CD14-positive monocyte (primary cell): ENCODE measurements at regions not wholly inside any gene's neighbourhood (a gene's known extent, or its start where the extent isn't known, plus 50 kb on each side); places are given as distances from the start of the nearest gene placed in this dataset.

Source experiments
- DNase-seq, 3 donors: peaks; one replicate each; pipeline ENCODE4 v3.0.0-alpha.2; 2011 to 2022
- H2AFZ ChIP-seq: 2 replicates; pipeline ENCODE4 v1.6.0; 2012; ENCODE audit warnings: mild to moderate bottlenecking, low read depth, low read length, inconsistent platforms; ENCODE audit not compliant: insufficient read depth, poor library complexity, severe bottlenecking
- H3K27ac ChIP-seq, 2 donors: 1 replicate in 1 of 2; 2 replicates in 1 of 2; pipeline ENCODE4 v1.5.1; 2012 to 2013; ENCODE audit warnings: low read length in 2 of 2, control low read depth in 1 of 2, inconsistent platforms in 1 of 2, low read depth in 1 of 2, mild to moderate bottlenecking in 1 of 2
- H3K27me3 ChIP-seq, 2 donors: one replicate each; pipeline versions ENCODE4 v1.6.0 to v1.6.1; 2011 to 2013; ENCODE audit warnings: low read length in 2 of 2; ENCODE audit not compliant: control insufficient read depth in 2 of 2, insufficient read depth in 2 of 2
- H3K36me3 ChIP-seq, 2 donors: replicated peaks in 1 of 2; 1 replicate in 1 of 2; 2 replicates in 1 of 2; pipeline versions ENCODE4 v1.5.1 to v1.6.1; 2012 to 2013; ENCODE audit warnings: low read length in 2 of 2, control low read depth in 1 of 2, inconsistent platforms in 1 of 2, mild to moderate bottlenecking in 1 of 2; ENCODE audit not compliant: insufficient read depth in 2 of 2, control insufficient read depth in 1 of 2
- H3K4me1 ChIP-seq, 2 donors: 1 replicate in 1 of 2; 2 replicates in 1 of 2; pipeline versions ENCODE4 v1.5.1 to v1.6.1; 2012 to 2013; ENCODE audit warnings: low read length in 2 of 2, control low read depth in 1 of 2, inconsistent platforms in 1 of 2, mild to moderate bottlenecking in 1 of 2, moderate library complexity in 1 of 2; ENCODE audit not compliant: insufficient read depth in 2 of 2, control insufficient read depth in 1 of 2
- H3K4me2 ChIP-seq: replicated peaks from 2 replicates; pipeline ENCODE3; 2012; ENCODE audit warnings: low read length, moderate library complexity, mild to moderate bottlenecking; ENCODE audit not compliant: poor library complexity, severe bottlenecking; ENCODE audit errors: extremely low read depth
- H3K4me3 ChIP-seq, 3 experiments: fragments of 200-600 bp in 1 of 3; sonication (generic) in 1 of 3; replicated peaks in 1 of 3; 1 replicate in 2 of 3; 2 replicates in 1 of 3; pipeline ENCODE4 v1.5.1; 2011 to 2013; ENCODE audit warnings: low read length in 3 of 3, mild to moderate bottlenecking in 3 of 3, control low read depth in 2 of 3, low read depth in 2 of 3, inconsistent platforms in 1 of 3, moderate library complexity in 1 of 3
- H3K79me2 ChIP-seq: 2 replicates; pipeline ENCODE4 v1.6.0; 2012; ENCODE audit warnings: mild to moderate bottlenecking, control low read depth, inconsistent platforms, low read length, moderate library complexity; ENCODE audit not compliant: insufficient read depth
- H3K9ac ChIP-seq: 2 replicates; pipeline ENCODE4 v1.6.0; 2017; ENCODE audit warnings: low read length, mild to moderate bottlenecking; ENCODE audit not compliant: insufficient read depth, poor library complexity, severe bottlenecking
- H3K9me3 ChIP-seq, 2 donors: replicated peaks in 1 of 2; 1 replicate in 1 of 2; 2 replicates in 1 of 2; pipeline versions ENCODE4 v1.5.1 to v1.6.1; 2012 to 2013; ENCODE audit warnings: low read length in 2 of 2, control low read depth in 1 of 2; ENCODE audit not compliant: control insufficient read depth in 1 of 2, insufficient read depth in 1 of 2
- H4K20me1 ChIP-seq: 2 replicates; pipeline ENCODE4 v1.6.0; 2012; ENCODE audit warnings: mild to moderate bottlenecking, low read length, control low read depth, moderate library complexity; ENCODE audit not compliant: insufficient read depth
- H3K27ac Mint-ChIP-seq, 7 donors: one replicate each; pipeline ENCODE4 v1.8.0; 2020; ENCODE audit warnings: mild to moderate bottlenecking in 7 of 7, mixed read lengths in 7 of 7, moderate library complexity in 6 of 7, inconsistent platforms in 2 of 7
- H3K27me3 Mint-ChIP-seq, 3 donors: one replicate each; pipeline ENCODE4 v1.8.0; 2021 to 2022; ENCODE audit warnings: low read depth in 3 of 3, mild to moderate bottlenecking in 3 of 3, mixed read lengths in 3 of 3, moderate library complexity in 3 of 3, inconsistent platforms in 1 of 3
- H3K36me3 Mint-ChIP-seq, 2 donors: one replicate each; pipeline ENCODE4 v1.8.0; 2020; ENCODE audit warnings: mixed read lengths in 2 of 2, inconsistent platforms in 1 of 2, mild to moderate bottlenecking in 1 of 2
- H3K4me1 Mint-ChIP-seq: one replicate; pipeline ENCODE4 v1.8.0; 2020; ENCODE audit warnings: mild to moderate bottlenecking, mixed read lengths
- H3K4me3 Mint-ChIP-seq, 2 donors: one replicate each; pipeline ENCODE4 v1.8.0; 2020; ENCODE audit warnings: mild to moderate bottlenecking in 2 of 2, mixed read lengths in 2 of 2, moderate library complexity in 1 of 2
- H3K9me3 Mint-ChIP-seq, 7 donors: one replicate each; pipeline ENCODE4 v1.8.0; 2020 to 2022; ENCODE audit warnings: mixed read lengths in 7 of 7, mild to moderate bottlenecking in 6 of 7, moderate library complexity in 6 of 7, inconsistent platforms in 2 of 7
- CTCF ChIP-seq: fragments of 200-600 bp; IDR thresholded peaks from one replicate; pipeline ENCODE4 v1.8.0; 2022; ENCODE audit warnings: antibody characterized with exemption, mild to moderate bottlenecking
- WGBS: methylation state at CpG from one replicate; pipeline ENCODE4 v1.1.5; 2013; ENCODE audit warnings: missing lambda C conversion rate; ENCODE audit not compliant: insufficient coverage; 5-methylcytosine and 5-hydroxymethylcytosine counted together
- intact Hi-C, 2 donors: fragments of 100-400 bp; cut with micrococcal nuclease; formaldehyde crosslinking; loops; one replicate each; pipeline versions ENCODE4 v1.15.0 to v1.15.1; 2023

GRCh38 chr7:53415816-53416215 is 380.4 kb downstream of the POM121L12 start:
- no peak for DNase-seq
- Histone ChIP-seq H3K36me3 (no peaks in the 10 kb centered on the region), H3K9me3 (peaks cover 8 to 20% of the 10 kb centered on the region in 2 donors), H3K4me3 (no peak overlapping the region), H3K79me2 (no peaks in the 10 kb centered on the region), H3K4me2 (no peak overlapping the region), H3K4me1 (no peaks in the 10 kb centered on the region), H4K20me1 (no peaks in the 10 kb centered on the region), H3K27me3 (no peaks in the 10 kb centered on the region), H3K9ac (no peak overlapping the region), H2AFZ (no peak overlapping the region), H3K27ac (no peak overlapping the region)
- WGBS: 97% methylated on average over 2 of the region's 2 CpGs
- no peaks in the 10 kb centered on the region for H3K36me3 Mint-ChIP-seq
- peaks cover 4 to 22% (median 9%) of the 10 kb centered on the region in 7 donors for H3K9me3 Mint-ChIP-seq
- TF ChIP-seq CTCF: no peak
- no peaks in the 10 kb centered on the region for H3K4me1 Mint-ChIP-seq
- no peak overlapping the region for H3K4me3 Mint-ChIP-seq
- H3K27ac Mint-ChIP-seq: no peak overlapping the region
- peaks cover 0 to 2% (median 0%) of the 10 kb centered on the region in 3 donors for H3K27me3 Mint-ChIP-seq
- intact Hi-C loops: no loop called here

- H3K27ac Mint-ChIP-seq: no peak overlapping the region
- WGBS: no CpG with 5 or more reads among the region's 1 CpG
- intact Hi-C loops: no loop called here
- no peak for DNase-seq
- H3K27ac ChIP-seq: no peak overlapping the region
- H3K4me3 Mint-ChIP-seq: no peak overlapping the region
- TF ChIP-seq CTCF: no peak
- H3K27me3 ChIP-seq: no peaks in the 10 kb centered on the region
- no peak overlapping the region for H3K4me3 ChIP-seq
- H2AFZ ChIP-seq: no peak overlapping the region
- H3K36me3 ChIP-seq: no peaks in the 10 kb centered on the region
- no peak overlapping the region for H3K4me2 ChIP-seq
- H3K9me3 ChIP-seq: peaks cover 13 to 33% of the 10 kb centered on the region in 2 donors
- no peaks in the 10 kb centered on the region for H3K4me1 Mint-ChIP-seq
- H3K9me3 Mint-ChIP-seq: peaks cover 0 to 25% (median 11%) of the 10 kb centered on the region in 7 donors
- no peaks in the 10 kb centered on the region for H3K4me1 ChIP-seq
- H4K20me1 ChIP-seq: no peaks in the 10 kb centered on the region
- peaks cover 0 to 2% (median 2%) of the 10 kb centered on the region in 3 donors for H3K27me3 Mint-ChIP-seq
- no peaks in the 10 kb centered on the region for H3K79me2 ChIP-seq
- no peak overlapping the region for H3K9ac ChIP-seq
- H3K36me3 Mint-ChIP-seq: no peaks in the 10 kb centered on the region
Measured at GRCh38 chr7:53418834-53419482, 383.5 kb downstream of the POM121L12 start.
